ENCODE measurements at regions not wholly inside any gene's neighbourhood (a gene's known extent, or its start where the extent isn't known, plus 50 kb on each side); places are given as distances from the start of the nearest gene placed in this dataset.
"Not testable (repeated sequence)": the region's sequence is repeated elsewhere in the genome, so short reads cannot be mapped to it uniquely, and the experiment has no call there.

DNA sequence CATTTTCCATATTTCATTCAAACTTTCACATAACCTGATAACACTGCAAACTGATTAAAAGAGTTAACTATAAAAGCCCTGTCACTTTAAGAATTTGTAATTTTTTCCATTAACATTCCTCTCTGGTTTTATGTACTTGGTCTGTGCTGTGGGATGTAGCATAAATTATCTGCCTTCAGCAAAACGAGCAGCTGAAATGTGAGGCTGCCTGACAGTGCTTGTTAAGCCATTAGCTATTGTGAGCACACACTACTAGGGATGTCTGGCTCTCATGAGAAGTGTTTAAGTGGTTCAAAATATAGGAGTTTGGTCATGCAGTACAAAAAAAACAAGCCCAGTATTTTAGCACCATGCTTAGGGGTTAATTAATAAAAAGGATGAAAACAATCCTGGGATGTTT lies 63.0 kb downstream of the HOXA1 start:
- peaks cover 0 to 3% of the 10 kb centered on the region in 2 donors for H3K27me3 Mint-ChIP-seq
- no peaks in the 10 kb centered on the region for H3K36me3 Mint-ChIP-seq
- DNase-seq (ENCODE audit: low spot score), result no peak
- H3K9me3 Mint-ChIP-seq, result no peaks in the 10 kb centered on the region
- H3K4me1 Mint-ChIP-seq (ENCODE audit: low read depth in 2 of 2), result peaks cover 13 to 15% of the 10 kb centered on the region in 2 donors
- no peak overlapping the region for H3K4me3 Mint-ChIP-seq
- no peak for ATAC-seq
- H3K27ac Mint-ChIP-seq, result peak overlapping the region in 1 of 2 donors; percentile 76

DNA sequence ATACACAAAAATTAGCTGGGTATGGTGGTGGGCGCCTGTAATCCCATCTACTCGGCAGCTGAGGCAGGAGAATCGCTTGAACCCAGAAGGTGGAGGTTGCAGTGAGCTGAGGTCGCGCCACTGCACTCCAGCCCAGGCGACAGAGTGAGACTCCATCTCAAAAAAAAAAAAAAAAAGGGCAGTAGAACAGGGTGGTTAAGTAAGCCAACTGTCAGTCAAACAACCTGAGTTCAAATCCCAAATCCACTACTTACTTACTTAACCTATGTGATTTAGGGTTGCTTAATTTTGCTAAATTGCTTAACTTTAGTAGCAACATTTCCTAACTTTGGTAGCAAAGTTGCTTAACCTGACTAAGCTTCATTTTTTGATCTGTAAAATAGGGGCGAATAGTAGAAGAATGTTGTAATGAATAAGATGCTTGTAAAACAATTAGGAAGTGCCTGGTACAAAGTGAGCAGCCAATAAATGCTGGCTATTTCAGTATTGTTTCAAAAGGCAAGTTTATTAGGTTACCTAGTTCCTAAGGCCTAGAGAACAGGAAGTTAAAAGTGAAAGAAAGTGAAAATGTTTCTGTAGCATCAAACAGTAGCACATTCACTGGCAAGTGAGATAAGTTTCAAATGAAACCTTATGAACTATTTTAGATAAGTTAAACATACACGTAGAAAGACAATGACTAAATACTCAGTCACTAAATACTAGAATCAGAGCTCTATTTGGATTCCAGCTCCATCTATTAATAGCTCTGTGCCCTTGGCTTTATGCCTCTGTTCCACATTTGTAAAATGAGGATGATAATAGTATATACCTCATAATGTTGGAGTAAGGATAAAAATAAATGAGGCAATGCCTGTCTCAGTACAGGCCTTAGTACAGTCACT lies 64.3 kb downstream of the HOXA1 start:
- peak; percentile 52 to 68 for ATAC-seq
- Mint-ChIP-seq H3K4me3 (peak overlapping the region; percentile 47), H3K4me1 (ENCODE audit: low read depth in 2 of 2) (peaks cover 13 to 15% of the 10 kb centered on the region in 2 donors), H3K27me3 (no peaks in the 10 kb centered on the region), H3K36me3 (no peaks in the 10 kb centered on the region), H3K9me3 (no peaks in the 10 kb centered on the region), H3K27ac (peak overlapping the region; percentile 74 to 76)
- DNase-seq (ENCODE audit: low spot score), result no peak

- Mint-ChIP-seq H3K27me3 (no peaks in the 10 kb centered on the region), H3K9me3 (no peaks in the 10 kb centered on the region), H3K36me3 (no peaks in the 10 kb centered on the region), H3K4me1 (ENCODE audit: low read depth in 2 of 2) (peaks cover 13 to 15% of the 10 kb centered on the region in 2 donors), H3K4me3 (no peak overlapping the region), H3K27ac (peak overlapping the region in 1 of 2 donors; percentile 62)
- DNase-seq (ENCODE audit: low spot score) (no peak), ATAC-seq (no peak)
These were observed 65.3 kb downstream of the HOXA1 start for GRCh38 chr7:27030393-27031050.

DNA sequence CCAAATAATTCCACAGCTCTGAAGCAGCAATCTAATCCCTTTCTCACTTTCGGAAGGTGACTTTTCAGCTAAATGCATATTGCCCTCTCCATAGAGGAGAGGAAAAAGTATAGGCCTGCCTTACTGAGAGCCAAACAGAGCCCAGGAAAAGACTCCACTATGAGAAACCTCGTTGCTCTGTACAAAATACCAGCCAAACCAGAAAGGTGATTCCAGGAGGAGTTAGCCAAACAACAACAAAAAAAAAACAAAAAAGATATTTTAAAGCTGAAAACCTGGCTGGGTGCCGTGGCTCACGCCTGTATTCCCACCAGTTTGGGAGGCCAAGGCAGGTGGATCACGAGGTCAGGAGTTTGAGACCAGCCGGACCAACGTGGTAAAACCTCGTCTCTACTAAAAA lies 70.5 kb downstream of the HOXA1 start:
- H3K4me3 Mint-ChIP-seq, result no peak overlapping the region
- H3K9me3 Mint-ChIP-seq, result no peaks in the 10 kb centered on the region
- ATAC-seq, result no peak
- H3K27ac Mint-ChIP-seq, result no peak overlapping the region
- no peaks in the 10 kb centered on the region for H3K36me3 Mint-ChIP-seq
- no peaks in the 10 kb centered on the region for H3K4me1 Mint-ChIP-seq (ENCODE audit: low read depth in 2 of 2)
- DNase-seq (ENCODE audit: low spot score), result no peak
- peaks cover 9 to 14% of the 10 kb centered on the region in 2 donors for H3K27me3 Mint-ChIP-seq

- Mint-ChIP-seq H3K27me3 (peaks cover 26 to 37% of the 10 kb centered on the region in 2 donors), H3K36me3 (peaks cover 16% of the 10 kb centered on the region), H3K4me1 (ENCODE audit: low read depth in 2 of 2) (no peaks in the 10 kb centered on the region), H3K4me3 (no peak overlapping the region), H3K27ac (no peak overlapping the region), H3K9me3 (peaks cover 14% of the 10 kb centered on the region)
- DNase-seq (ENCODE audit: low spot score), result no peak
- no peak for ATAC-seq
These were observed 85.7 kb downstream of the HOXA1 start for GRCh38 chr7:27010068-27010467.

- peaks cover 10 to 11% of the 10 kb centered on the region in 2 donors for H3K27me3 Mint-ChIP-seq
- ATAC-seq, result no peak
- no peak overlapping the region for H3K27ac Mint-ChIP-seq
These were observed 95.3 kb downstream of the HOXA1 start for GRCh38 chr7:27000496-27000895.

DNA sequence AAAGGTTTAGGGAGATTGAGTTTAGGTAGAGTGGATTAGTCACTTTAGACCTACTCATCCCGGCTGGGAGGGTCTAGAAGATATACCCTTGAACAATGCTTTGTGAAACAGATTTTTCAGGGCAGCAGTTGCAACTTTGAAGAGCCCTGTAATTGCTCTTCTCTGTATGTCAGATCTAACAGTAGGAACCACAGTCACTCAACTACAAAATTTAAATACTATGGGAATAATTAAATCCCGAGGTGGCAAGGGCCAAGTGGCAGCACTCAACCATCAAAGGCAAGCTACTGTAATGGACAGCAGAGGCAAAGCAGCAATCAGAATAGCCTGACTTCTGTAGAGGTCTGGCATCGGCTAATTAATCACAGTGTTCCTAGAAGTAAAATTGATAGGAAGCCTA lies 97.5 kb downstream of the HOXA1 start:
- H3K4me3 Mint-ChIP-seq; DNase-seq (ENCODE audit: low spot score); H3K27ac Mint-ChIP-seq; H3K4me1 Mint-ChIP-seq (ENCODE audit: low read depth in 2 of 2); ATAC-seq; H3K9me3 Mint-ChIP-seq; H3K36me3 Mint-ChIP-seq: not testable (repeated sequence)
- peaks cover 12 to 18% of the 10 kb centered on the region in 2 donors for H3K27me3 Mint-ChIP-seq

More at GRCh38 chr7:27000496-27000895, 95.3 kb downstream of the HOXA1 start:
- H3K4me3 Mint-ChIP-seq, result no peak overlapping the region
- no peaks in the 10 kb centered on the region for H3K4me1 Mint-ChIP-seq (ENCODE audit: low read depth in 2 of 2)
- no peaks in the 10 kb centered on the region for H3K9me3 Mint-ChIP-seq
- no peak for DNase-seq (ENCODE audit: low spot score)
- no peaks in the 10 kb centered on the region for H3K36me3 Mint-ChIP-seq

GRCh38 chr7:26995666-26996065 lies 100.1 kb downstream of the HOXA1 start:
- no peak for DNase-seq (ENCODE audit: low spot score)
- Mint-ChIP-seq H3K4me3 (no peak overlapping the region), H3K27me3 (peaks cover 13 to 21% of the 10 kb centered on the region in 2 donors), H3K27ac (no peak overlapping the region), H3K9me3 (no peaks in the 10 kb centered on the region), H3K36me3 (no peaks in the 10 kb centered on the region), H3K4me1 (ENCODE audit: low read depth in 2 of 2) (no peaks in the 10 kb centered on the region)
- ATAC-seq, result no peak

DNA sequence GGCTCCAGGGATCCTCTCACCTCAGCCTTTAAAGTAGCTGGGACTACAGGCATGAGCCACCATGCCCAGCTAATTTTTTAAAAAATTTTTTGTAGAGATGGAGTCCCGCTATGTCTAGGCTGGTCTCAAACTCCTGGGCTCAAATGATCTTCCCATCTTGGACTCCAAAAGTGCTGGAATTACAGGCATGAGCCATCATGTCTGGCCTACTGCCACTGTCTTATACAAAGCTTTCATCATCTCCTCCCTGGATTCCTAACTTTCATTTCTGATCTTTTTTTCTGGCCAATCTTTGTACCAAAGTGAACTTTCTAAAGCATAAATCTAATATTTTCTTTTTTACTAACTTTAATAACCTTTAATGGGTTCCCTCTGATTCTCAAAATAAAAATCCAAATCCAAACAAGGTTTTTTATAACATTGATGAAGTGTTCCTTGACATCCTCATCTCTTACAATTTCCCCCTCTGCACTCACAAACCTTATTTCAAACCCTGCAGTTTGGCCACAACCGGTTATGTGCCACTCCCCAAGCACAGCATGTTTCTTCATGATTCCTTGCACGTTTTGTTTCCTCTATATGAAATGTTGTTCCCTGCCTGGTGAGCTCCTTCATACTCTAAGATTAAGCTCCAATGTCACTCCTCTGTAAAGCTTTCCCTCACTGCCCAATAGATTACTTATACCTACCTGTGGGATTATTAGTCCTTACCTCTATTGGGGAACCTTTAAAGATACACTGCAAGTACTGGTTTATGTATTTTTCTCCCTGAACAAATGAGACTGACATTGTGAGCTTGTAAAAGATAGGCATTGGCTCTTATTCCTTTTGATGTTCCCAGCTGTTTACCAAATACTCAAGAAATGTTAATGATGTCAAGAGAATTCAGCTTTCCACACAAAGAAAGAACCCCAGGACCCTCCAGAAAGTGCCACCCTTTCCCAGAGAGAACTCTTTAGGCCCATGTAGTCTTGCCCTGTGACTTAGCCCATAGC lies 101.7 kb downstream of the HOXA1 start:
- Mint-ChIP-seq H3K9me3 (no peaks in the 10 kb centered on the region), H3K4me1 (ENCODE audit: low read depth in 2 of 2) (no peaks in the 10 kb centered on the region), H3K27me3 (peaks cover 13 to 21% of the 10 kb centered on the region in 2 donors), H3K27ac (no peak overlapping the region), H3K36me3 (no peaks in the 10 kb centered on the region), H3K4me3 (no peak overlapping the region)
- DNase-seq (ENCODE audit: low spot score) (no peak), ATAC-seq (no peak)

- DNase-seq (ENCODE audit: low spot score), result no peak
- peaks cover 9 to 21% of the 10 kb centered on the region in 2 donors for H3K27me3 Mint-ChIP-seq
- ATAC-seq, result no peak
- no peaks in the 10 kb centered on the region for H3K9me3 Mint-ChIP-seq
- H3K27ac Mint-ChIP-seq, result no peak overlapping the region
- H3K4me1 Mint-ChIP-seq (ENCODE audit: low read depth in 2 of 2), result no peaks in the 10 kb centered on the region
- no peak overlapping the region for H3K4me3 Mint-ChIP-seq
- H3K36me3 Mint-ChIP-seq, result no peaks in the 10 kb centered on the region
These were observed 103.1 kb downstream of the HOXA1 start for GRCh38 chr7:26992670-26993069.

GRCh38 chr7:26991796-26992195 lies 104.0 kb downstream of the HOXA1 start:
- Mint-ChIP-seq H3K27me3 (peaks cover 9 to 21% of the 10 kb centered on the region in 2 donors), H3K4me3 (no peak overlapping the region), H3K9me3 (no peaks in the 10 kb centered on the region), H3K4me1 (ENCODE audit: low read depth in 2 of 2) (no peaks in the 10 kb centered on the region), H3K27ac (no peak overlapping the region), H3K36me3 (no peaks in the 10 kb centered on the region)
- DNase-seq (ENCODE audit: low spot score), result no peak
- no peak for ATAC-seq

- Mint-ChIP-seq H3K4me3 (no peak overlapping the region), H3K27ac (no peak overlapping the region), H3K27me3 (peaks cover 9 to 18% of the 10 kb centered on the region in 2 donors), H3K36me3 (no peaks in the 10 kb centered on the region), H3K9me3 (no peaks in the 10 kb centered on the region), H3K4me1 (ENCODE audit: low read depth in 2 of 2) (no peaks in the 10 kb centered on the region)
- ATAC-seq (no peak), DNase-seq (ENCODE audit: low spot score) (no peak)
These were observed 105.7 kb downstream of the HOXA1 start for GRCh38 chr7:26989897-26990670.
